ENCODE measurements at regions not wholly inside any gene's neighbourhood (a gene's known extent, or its start where the extent isn't known, plus 50 kb on each side); places are given as distances from the start of the nearest gene placed in this dataset.

- H4K20me1 ChIP-seq (ENCODE audit: insufficient read depth, low read length): no peaks in the 10 kb centered on the region
- H3K79me2 ChIP-seq (ENCODE audit: insufficient read depth, low read depth, low read length): no peaks in the 10 kb centered on the region
- H3K9me3 ChIP-seq (ENCODE audit: low read length): no peaks in the 10 kb centered on the region
- H2AFZ ChIP-seq (ENCODE audit: low read length): no peak overlapping the region
- ChIA-PET CTCF (ENCODE audit: unreplicated experiment) (no interaction called here), POLR2A (interaction anchor here (0.6 kb wide), 1 partner anchor 244 kb away, joined by 3 read pairs; no protein-coding TSS in a partner anchor)
- H3K9me2 ChIP-seq (ENCODE audit: insufficient read depth, low read length): no peaks in the 10 kb centered on the region
- no peak overlapping the region for H3K4me3 ChIP-seq (ENCODE audit: low read depth, low read length, poor library complexity, severe bottlenecking)
- no peaks in the 10 kb centered on the region for H3K4me1 ChIP-seq (ENCODE audit: insufficient read depth, low read length, poor library complexity, severe bottlenecking)
- no TSS peak for BruUV-seq (replicated peaks)
- no peak for DNase-seq (ENCODE audit: low spot score)
- no peak overlapping the region for H3K4me2 ChIP-seq (ENCODE audit: low read length)
- intact Hi-C loops (cut with micrococcal nuclease; ENCODE audit: unreplicated experiment): loop anchor here (5.0 kb wide), 1 partner anchor 373 kb away; no protein-coding TSS in a partner anchor
- no peak overlapping the region for H3K27ac ChIP-seq (ENCODE audit: low read depth, low read length, poor library complexity, severe bottlenecking)
- H3K36me3 ChIP-seq (ENCODE audit: insufficient read depth, low read length): no peaks in the 10 kb centered on the region
- no peak for TF ChIP-seq EZH2phosphoT487 (IDR thresholded peaks at IDR 0.05; ENCODE audit: borderline replicate concordance, low read depth, low read length)
- no peak for TF ChIP-seq CTCF (conservative IDR thresholded peaks at IDR 0.05; ENCODE audit: low read length)
These were observed 119.9 kb upstream of the COL1A2 start for GRCh38 chr7:94274828-94275227.

GRCh38 chr7:94276027-94276426 lies 118.7 kb upstream of the COL1A2 start:
- H3K27ac ChIP-seq (ENCODE audit: low read depth, low read length, poor library complexity, severe bottlenecking): no peak overlapping the region
- no peaks in the 10 kb centered on the region for H3K9me2 ChIP-seq (ENCODE audit: insufficient read depth, low read length)
- intact Hi-C loops (cut with micrococcal nuclease; ENCODE audit: unreplicated experiment): loop anchor here (2.0 to 5.0 kb wide), 2 partner anchors 374 to 477 kb away; no protein-coding TSS in a partner anchor
- TF ChIP-seq EZH2phosphoT487 (IDR thresholded peaks at IDR 0.05; ENCODE audit: borderline replicate concordance, low read depth, low read length) (no peak), CTCF (conservative IDR thresholded peaks at IDR 0.05; ENCODE audit: low read length) (no peak)
- POLR2A ChIA-PET: no interaction called here
- BruUV-seq (replicated peaks): no TSS peak
- CTCF ChIA-PET (ENCODE audit: unreplicated experiment): no interaction called here
- no peak overlapping the region for H3K4me2 ChIP-seq (ENCODE audit: low read length)
- no peaks in the 10 kb centered on the region for H3K36me3 ChIP-seq (ENCODE audit: insufficient read depth, low read length)
- no peaks in the 10 kb centered on the region for H4K20me1 ChIP-seq (ENCODE audit: insufficient read depth, low read length)
- no peak overlapping the region for H2AFZ ChIP-seq (ENCODE audit: low read length)
- H3K4me3 ChIP-seq (ENCODE audit: low read depth, low read length, poor library complexity, severe bottlenecking): no peak overlapping the region
- no peak for DNase-seq (ENCODE audit: low spot score)
- H3K79me2 ChIP-seq (ENCODE audit: insufficient read depth, low read depth, low read length): no peaks in the 10 kb centered on the region
- H3K4me1 ChIP-seq (ENCODE audit: insufficient read depth, low read length, poor library complexity, severe bottlenecking): no peaks in the 10 kb centered on the region
- H3K9me3 ChIP-seq (ENCODE audit: low read length): no peaks in the 10 kb centered on the region

GRCh38 chr7:94276795-94277194 lies 117.9 kb upstream of the COL1A2 start:
- H3K9me3 ChIP-seq (ENCODE audit: low read length): no peaks in the 10 kb centered on the region
- POLR2A ChIA-PET: no interaction called here
- no peak overlapping the region for H3K4me3 ChIP-seq (ENCODE audit: low read depth, low read length, poor library complexity, severe bottlenecking)
- TF ChIP-seq CTCF (conservative IDR thresholded peaks at IDR 0.05; ENCODE audit: low read length): peak; percentile 69
- no peak for TF ChIP-seq EZH2phosphoT487 (IDR thresholded peaks at IDR 0.05; ENCODE audit: borderline replicate concordance, low read depth, low read length)
- no peaks in the 10 kb centered on the region for H3K36me3 ChIP-seq (ENCODE audit: insufficient read depth, low read length)
- no peaks in the 10 kb centered on the region for H3K4me1 ChIP-seq (ENCODE audit: insufficient read depth, low read length, poor library complexity, severe bottlenecking)
- DNase-seq (ENCODE audit: low spot score): peak; percentile 38
- no peak overlapping the region for H2AFZ ChIP-seq (ENCODE audit: low read length)
- H3K9me2 ChIP-seq (ENCODE audit: insufficient read depth, low read length): no peaks in the 10 kb centered on the region
- no peak overlapping the region for H3K27ac ChIP-seq (ENCODE audit: low read depth, low read length, poor library complexity, severe bottlenecking)
- intact Hi-C loops (cut with micrococcal nuclease; ENCODE audit: unreplicated experiment): loop anchor here (2.0 to 5.0 kb wide), 2 partner anchors 374 to 478 kb away; no protein-coding TSS in a partner anchor
- no peaks in the 10 kb centered on the region for H4K20me1 ChIP-seq (ENCODE audit: insufficient read depth, low read length)
- no peaks in the 10 kb centered on the region for H3K79me2 ChIP-seq (ENCODE audit: insufficient read depth, low read depth, low read length)
- CTCF ChIA-PET (ENCODE audit: unreplicated experiment): no interaction called here
- no TSS peak for BruUV-seq (replicated peaks)
- H3K4me2 ChIP-seq (ENCODE audit: low read length): no peak overlapping the region

Measured in OCI-LY7 (cell line).